ENCODE measurements at regions not wholly inside any gene's neighbourhood (a gene's known extent, or its start where the extent isn't known, plus 50 kb on each side); places are given as distances from the start of the nearest gene placed in this dataset.
"Not testable (repeated sequence)": the region's sequence is repeated elsewhere in the genome, so short reads cannot be mapped to it uniquely, and the experiment has no call there.

DNA sequence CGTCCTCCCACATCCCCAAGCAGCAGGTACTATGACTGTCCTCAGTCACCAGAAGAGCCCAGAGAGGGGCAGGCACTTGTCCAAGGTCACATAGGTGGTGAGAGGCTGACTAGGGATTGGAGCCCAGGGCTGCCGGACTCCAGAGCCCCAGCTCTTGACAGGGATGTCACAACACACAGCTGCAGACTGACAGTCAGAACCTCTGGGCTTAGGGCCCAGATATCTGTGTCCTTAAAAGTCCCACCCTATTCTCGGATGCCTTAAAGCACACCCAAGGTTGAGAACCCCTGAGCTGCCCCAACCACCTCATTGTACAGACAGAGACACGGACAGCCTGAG lies 622.9 kb downstream of the MATN1 start:
- TF ChIP-seq, protein P1, sequence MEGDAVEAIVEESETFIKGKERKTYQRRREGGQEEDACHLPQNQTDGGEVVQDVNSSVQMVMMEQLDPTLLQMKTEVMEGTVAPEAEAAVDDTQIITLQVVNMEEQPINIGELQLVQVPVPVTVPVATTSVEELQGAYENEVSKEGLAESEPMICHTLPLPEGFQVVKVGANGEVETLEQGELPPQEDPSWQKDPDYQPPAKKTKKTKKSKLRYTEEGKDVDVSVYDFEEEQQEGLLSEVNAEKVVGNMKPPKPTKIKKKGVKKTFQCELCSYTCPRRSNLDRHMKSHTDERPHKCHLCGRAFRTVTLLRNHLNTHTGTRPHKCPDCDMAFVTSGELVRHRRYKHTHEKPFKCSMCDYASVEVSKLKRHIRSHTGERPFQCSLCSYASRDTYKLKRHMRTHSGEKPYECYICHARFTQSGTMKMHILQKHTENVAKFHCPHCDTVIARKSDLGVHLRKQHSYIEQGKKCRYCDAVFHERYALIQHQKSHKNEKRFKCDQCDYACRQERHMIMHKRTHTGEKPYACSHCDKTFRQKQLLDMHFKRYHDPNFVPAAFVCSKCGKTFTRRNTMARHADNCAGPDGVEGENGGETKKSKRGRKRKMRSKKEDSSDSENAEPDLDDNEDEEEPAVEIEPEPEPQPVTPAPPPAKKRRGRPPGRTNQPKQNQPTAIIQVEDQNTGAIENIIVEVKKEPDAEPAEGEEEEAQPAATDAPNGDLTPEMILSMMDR (IDR thresholded peaks at IDR 0.05; ENCODE audit: unreplicated experiment), result no peak
- Mint-ChIP-seq H3K4me3 (ENCODE audit: unreplicated experiment) (no peak overlapping the region), H3K4me1 (ENCODE audit: unreplicated experiment) (no peaks in the 10 kb centered on the region), H3K27me3 (ENCODE audit: unreplicated experiment) (peaks cover 4% of the 10 kb centered on the region), H3K36me3 (ENCODE audit: low read depth, unreplicated experiment) (no peaks in the 10 kb centered on the region), H3K27ac (ENCODE audit: unreplicated experiment) (no peak overlapping the region), H3K9me3 (ENCODE audit: unreplicated experiment) (no peaks in the 10 kb centered on the region)
- DNase-seq (ENCODE audit: low spot score), result no peak

DNA sequence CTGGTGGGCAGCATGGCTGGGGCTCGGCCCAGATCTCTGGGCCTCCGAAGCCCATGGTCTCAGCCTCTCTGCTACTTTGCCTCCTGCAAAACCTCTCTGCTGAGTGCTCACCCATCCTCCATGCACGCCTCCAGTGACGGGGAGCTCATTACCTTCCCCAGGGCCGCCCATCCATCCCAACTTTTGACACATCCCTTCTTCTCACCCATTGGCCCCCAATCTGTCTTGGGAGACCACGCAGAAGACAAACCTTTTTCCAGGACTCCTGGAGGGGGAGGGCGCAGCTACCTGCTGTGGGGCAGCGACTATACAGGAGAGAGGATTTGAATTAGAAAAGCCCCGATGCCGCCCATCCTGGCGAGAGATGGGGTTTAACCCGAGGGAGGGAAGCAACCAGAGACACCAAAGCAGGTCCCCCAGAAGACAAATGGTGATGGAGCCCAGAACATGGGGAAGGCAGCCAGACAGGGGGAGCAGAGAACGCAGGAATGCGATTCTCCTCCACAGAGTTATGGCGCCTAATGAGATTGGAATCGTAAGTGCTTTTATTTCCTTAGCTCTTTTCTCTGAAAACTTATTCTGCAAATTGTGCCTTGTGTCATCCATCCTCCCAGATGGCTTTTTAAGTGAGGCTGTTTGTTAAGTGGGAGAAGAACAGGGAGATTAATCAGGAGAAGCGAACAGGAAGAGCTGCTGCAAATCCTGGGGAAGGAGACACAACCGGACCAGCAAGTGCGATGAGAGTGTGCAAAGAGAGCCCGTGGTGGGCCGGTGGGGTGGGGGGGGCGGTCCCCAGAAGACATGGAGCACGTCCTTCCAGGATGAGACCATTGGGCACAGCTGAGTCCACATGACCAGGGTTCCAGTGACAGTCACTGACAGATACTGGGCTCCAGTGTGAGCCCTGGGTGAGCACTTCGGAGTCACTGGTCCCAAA lies 623.5 kb downstream of the MATN1 start:
- Mint-ChIP-seq H3K9me3 (ENCODE audit: unreplicated experiment) (no peaks in the 10 kb centered on the region), H3K27ac (ENCODE audit: unreplicated experiment) (no peak overlapping the region), H3K27me3 (ENCODE audit: unreplicated experiment) (peaks cover 4% of the 10 kb centered on the region), H3K4me1 (ENCODE audit: unreplicated experiment) (no peaks in the 10 kb centered on the region), H3K4me3 (ENCODE audit: unreplicated experiment) (no peak overlapping the region), H3K36me3 (ENCODE audit: low read depth, unreplicated experiment) (no peaks in the 10 kb centered on the region)
- DNase-seq (ENCODE audit: low spot score), result no peak
- TF ChIP-seq, protein P1 (IDR thresholded peaks at IDR 0.05; ENCODE audit: unreplicated experiment), result no peak

DNA sequence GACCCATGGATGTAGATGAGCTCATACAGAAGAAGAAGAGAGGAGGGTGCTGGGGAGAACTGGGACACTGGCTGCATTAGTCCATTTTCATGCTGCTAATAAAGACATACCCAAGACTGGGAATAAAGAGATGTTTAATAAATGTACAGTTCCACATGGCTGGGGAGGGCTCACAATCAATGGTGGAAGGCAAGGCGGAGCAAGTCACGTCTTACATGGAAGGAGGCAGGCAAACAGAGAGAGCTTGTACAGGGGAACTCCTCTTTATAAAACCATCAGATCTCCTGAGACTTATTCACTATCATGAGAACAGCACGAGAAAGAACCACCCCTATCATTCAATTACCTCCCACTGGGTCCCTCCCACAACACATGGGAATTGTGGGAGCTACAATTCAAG lies 625.5 kb downstream of the MATN1 start:
- H3K4me3 Mint-ChIP-seq (ENCODE audit: unreplicated experiment); H3K27ac Mint-ChIP-seq (ENCODE audit: unreplicated experiment); H3K27me3 Mint-ChIP-seq (ENCODE audit: unreplicated experiment); H3K4me1 Mint-ChIP-seq (ENCODE audit: unreplicated experiment); DNase-seq (ENCODE audit: low spot score); H3K9me3 Mint-ChIP-seq (ENCODE audit: unreplicated experiment); H3K36me3 Mint-ChIP-seq (ENCODE audit: low read depth, unreplicated experiment): not testable (repeated sequence)

DNA sequence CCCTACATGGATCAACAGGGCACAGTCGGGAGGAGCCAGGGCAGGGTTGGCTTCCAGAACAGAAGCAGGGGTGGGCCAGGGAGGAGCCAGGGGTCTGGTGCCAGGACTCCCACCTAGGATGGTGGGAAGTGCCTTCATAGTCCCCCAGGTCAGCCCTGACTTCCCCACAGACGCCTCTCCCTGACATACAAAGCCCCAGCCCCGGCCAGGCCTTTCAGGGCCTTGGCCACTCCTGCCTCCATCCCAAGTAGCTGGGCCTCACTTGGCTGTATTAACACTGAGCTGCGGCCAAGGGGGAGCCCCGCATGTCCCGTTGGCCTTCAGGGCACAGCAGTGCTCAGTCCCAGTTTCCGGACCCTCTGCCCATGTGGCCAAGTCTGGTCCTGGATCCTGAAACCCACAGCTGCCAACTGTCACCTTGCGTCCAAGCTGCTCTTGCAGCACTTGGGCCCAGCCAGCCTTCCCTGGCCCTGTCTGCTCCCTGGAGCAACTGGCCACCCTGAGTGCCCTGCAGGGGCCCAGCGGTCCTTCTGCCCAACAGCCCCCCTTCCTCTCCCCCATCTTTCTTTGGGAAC lies 627.8 kb downstream of the MATN1 start:
- no peak for DNase-seq (ENCODE audit: low spot score)
- no peaks in the 10 kb centered on the region for H3K4me1 Mint-ChIP-seq (ENCODE audit: unreplicated experiment)
- no peak overlapping the region for H3K27ac Mint-ChIP-seq (ENCODE audit: unreplicated experiment)
- H3K9me3 Mint-ChIP-seq (ENCODE audit: unreplicated experiment), result peaks cover 25% of the 10 kb centered on the region
- peaks cover 10% of the 10 kb centered on the region for H3K27me3 Mint-ChIP-seq (ENCODE audit: unreplicated experiment)
- TF ChIP-seq, protein P1 (IDR thresholded peaks at IDR 0.05; ENCODE audit: unreplicated experiment), result no peak
- H3K36me3 Mint-ChIP-seq (ENCODE audit: low read depth, unreplicated experiment), result peaks cover 12% of the 10 kb centered on the region
- no peak overlapping the region for H3K4me3 Mint-ChIP-seq (ENCODE audit: unreplicated experiment)

DNA sequence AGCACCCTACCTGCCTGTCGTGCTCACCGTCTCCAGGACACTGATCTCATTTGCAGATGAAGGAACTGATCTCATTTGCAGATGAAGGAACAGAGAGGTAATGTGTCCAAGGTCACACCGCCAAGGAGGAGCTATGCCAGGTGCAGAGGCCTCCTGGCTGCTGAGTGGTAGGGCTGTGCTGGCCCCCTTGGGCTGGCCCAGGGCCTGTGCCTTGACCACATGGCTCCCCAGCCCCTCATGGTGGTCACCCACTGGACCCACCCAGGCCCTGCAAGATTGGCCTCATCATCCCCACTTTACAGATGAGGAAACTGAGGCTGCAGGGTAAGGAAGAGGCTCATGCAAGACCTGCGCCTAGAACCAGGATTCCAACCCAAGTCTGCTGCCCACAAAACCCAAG lies 628.3 kb downstream of the MATN1 start:
- H3K4me1 Mint-ChIP-seq (ENCODE audit: unreplicated experiment), result no peaks in the 10 kb centered on the region
- H3K4me3 Mint-ChIP-seq (ENCODE audit: unreplicated experiment), result no peak overlapping the region
- peaks cover 10% of the 10 kb centered on the region for H3K27me3 Mint-ChIP-seq (ENCODE audit: unreplicated experiment)
- H3K27ac Mint-ChIP-seq (ENCODE audit: unreplicated experiment), result no peak overlapping the region
- TF ChIP-seq, protein P1 (IDR thresholded peaks at IDR 0.05; ENCODE audit: unreplicated experiment), result no peak
- DNase-seq (ENCODE audit: low spot score), result no peak
- H3K9me3 Mint-ChIP-seq (ENCODE audit: unreplicated experiment), result peaks cover 25% of the 10 kb centered on the region
- H3K36me3 Mint-ChIP-seq (ENCODE audit: low read depth, unreplicated experiment), result peaks cover 12% of the 10 kb centered on the region

All from endothelial cell (in vitro differentiated cells).